Upper lobe of left lung (tissue), 6 donors: ENCODE measurements at regions not wholly inside any gene's neighbourhood (a gene's known extent, or its start where the extent isn't known, plus 50 kb on each side); places are given as distances from the start of the nearest gene placed in this dataset.

ENCODE experiments used
- ATAC-seq, 2 donors: fragments of 200-7000 bp; cut with Tn5 transposase; one replicate each; pipeline ENCODE4 v1.9.1; 2022; ENCODE audit warnings: mild to moderate bottlenecking in 2 of 2, moderate library complexity in 2 of 2; ENCODE audit not compliant: low FRiP score in 2 of 2
- DNase-seq, 2 donors: peaks; one replicate each; pipeline ENCODE4 v3.0.0-alpha.2; 2019 to 2020
- H3K27ac ChIP-seq, 4 donors: fragments of 200-600 bp; sonication (generic); one replicate each; pipeline ENCODE4 v1.5.1; 2016 to 2019
- H3K27me3 ChIP-seq, 4 donors: fragments of 200-600 bp; sonication (generic); one replicate each; pipeline ENCODE4 v1.5.1; 2017 to 2019
- H3K36me3 ChIP-seq, 4 donors: fragments of 200-600 bp; sonication (generic); one replicate each; pipeline ENCODE4 v1.5.1; 2016 to 2019
- H3K4me1 ChIP-seq, 4 donors: fragments of 200-600 bp; sonication (generic); one replicate each; pipeline ENCODE4 v1.5.1; 2018 to 2019
- H3K4me3 ChIP-seq, 4 donors: fragments of 200-600 bp; sonication (generic); one replicate each; pipeline ENCODE4 v1.5.1; 2017 to 2019; ENCODE audit warnings: mild to moderate bottlenecking in 2 of 4, moderate library complexity in 1 of 4
- H3K9me3 ChIP-seq, 4 donors: fragments of 200-600 bp; sonication (generic); one replicate each; pipeline ENCODE4 v1.5.1; 2018 to 2019
- CTCF ChIP-seq, 6 experiments: fragments of 450-650 bp in 4 of 6; fragments of 200-600 bp in 2 of 6; sonication (generic) in 2 of 6; IDR thresholded peaks; one replicate each; pipeline ENCODE4 v1.5.1; 2016 to 2019; ENCODE audit warnings: antibody characterized with exemption in 6 of 6
- EP300 ChIP-seq, 4 donors: sonication (generic); formaldehyde crosslinking; IDR thresholded peaks; one replicate each; pipeline ENCODE4 v1.5.1; 2017; ENCODE audit warnings: antibody characterized with exemption in 4 of 4, control low read depth in 2 of 4
- POLR2A ChIP-seq, 4 donors: fragments of 450-650 bp; IDR thresholded peaks; one replicate each; pipeline ENCODE4 v1.5.1; 2016 to 2017; ENCODE audit warnings: antibody characterized with exemption in 4 of 4, mild to moderate bottlenecking in 2 of 4
- POLR2AphosphoS5 ChIP-seq, 2 donors: sonication (generic); formaldehyde crosslinking; IDR thresholded peaks; one replicate each; pipeline ENCODE4 v1.5.1; 2017; ENCODE audit warnings: antibody characterized with exemption in 2 of 2
- WGBS, 2 donors: methylation state at CpG; one replicate each; pipeline ENCODE4 v1.1.5; 2017 to 2018; 5-methylcytosine and 5-hydroxymethylcytosine counted together
- donor health status: DM: no; HTN: no; CAD: no; lungs with moderate emphysema.
- donor health status: DM: no; HTN: yes; CAD: no; lungs with severe emphysema.

DNA sequence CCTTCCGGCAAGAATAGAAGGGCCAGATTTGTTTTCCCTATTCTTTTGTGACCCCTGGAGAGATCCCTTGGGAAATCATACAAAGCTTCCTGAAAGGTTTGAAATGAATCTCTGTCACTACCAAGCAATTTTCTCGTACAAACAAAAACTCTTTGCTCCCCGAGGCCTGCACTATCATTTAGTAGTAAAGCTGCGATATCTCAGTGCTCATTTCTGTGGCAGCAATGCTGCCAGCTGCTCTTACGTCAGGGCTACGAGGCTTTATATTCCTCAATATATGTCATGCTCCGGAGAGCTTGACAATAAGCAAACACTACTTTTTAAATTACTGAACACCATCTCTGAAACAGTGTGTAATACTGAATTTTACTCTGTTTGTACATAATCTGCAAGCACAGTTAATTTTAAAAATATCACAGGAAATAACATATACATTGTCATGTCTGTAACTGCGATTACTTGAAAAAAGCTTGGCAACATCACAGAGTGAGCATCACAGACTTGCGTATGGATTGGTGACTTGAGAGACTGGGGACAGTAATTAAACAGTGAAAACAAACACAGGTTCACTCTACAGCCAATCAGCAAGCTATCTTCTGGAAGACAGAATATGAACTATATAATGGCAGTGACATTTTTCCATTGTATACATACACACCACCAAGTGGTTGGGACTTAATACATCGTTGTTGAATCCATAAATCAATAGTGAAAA, 403.3 kb upstream of the NETO1 start:
- Histone ChIP-seq H3K36me3 (no peaks in the 10 kb centered on the region), H3K4me3 (no peak overlapping the region), H3K27me3 (no peaks in the 10 kb centered on the region), H3K4me1 (no peaks in the 10 kb centered on the region), H3K27ac (no peak overlapping the region), H3K9me3 (no peaks in the 10 kb centered on the region)
- no peak for DNase-seq
- no peak for ATAC-seq
- TF ChIP-seq CTCF (IDR thresholded peaks at IDR 0.05) (no peak), POLR2A (IDR thresholded peaks at IDR 0.05) (no peak), EP300 (IDR thresholded peaks at IDR 0.05) (no peak), POLR2AphosphoS5 (IDR thresholded peaks at IDR 0.05) (no peak)
- WGBS, 2 donors = 62 to 77% methylated on average over 10 of the region's 10 CpGs

DNA sequence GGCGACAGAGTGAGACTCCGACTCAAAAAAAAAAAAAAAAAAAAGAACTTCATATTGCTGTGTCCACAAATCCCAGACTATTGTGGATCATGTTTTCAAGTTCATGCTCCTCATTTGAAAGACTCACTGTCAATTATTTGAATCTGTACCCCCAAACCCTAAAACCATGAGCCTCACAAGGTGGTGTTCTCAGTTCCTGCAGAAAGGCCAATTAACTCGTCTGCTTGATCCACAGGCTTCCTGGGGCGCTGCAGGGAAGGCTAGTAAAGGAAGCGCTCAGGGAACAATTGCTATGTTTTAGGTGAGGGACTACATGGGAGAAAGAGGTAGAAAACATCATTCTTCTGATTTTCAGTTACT, 396.8 kb upstream of the NETO1 start:
- Histone ChIP-seq H3K27ac (no peak overlapping the region), H3K36me3 (no peaks in the 10 kb centered on the region), H3K27me3 (no peaks in the 10 kb centered on the region), H3K4me1 (no peaks in the 10 kb centered on the region), H3K4me3 (no peak overlapping the region), H3K9me3 (no peaks in the 10 kb centered on the region)
- 63 to 87% methylated on average over 5 of the region's 5 CpGs for WGBS, 2 donors
- no peak for TF ChIP-seq CTCF (IDR thresholded peaks at IDR 0.05)
- TF ChIP-seq EP300 (IDR thresholded peaks at IDR 0.05) = no peak
- TF ChIP-seq POLR2A (IDR thresholded peaks at IDR 0.05) = no peak
- no peak for TF ChIP-seq POLR2AphosphoS5 (IDR thresholded peaks at IDR 0.05)
- DNase-seq (no peak), ATAC-seq (no peak)

DNA sequence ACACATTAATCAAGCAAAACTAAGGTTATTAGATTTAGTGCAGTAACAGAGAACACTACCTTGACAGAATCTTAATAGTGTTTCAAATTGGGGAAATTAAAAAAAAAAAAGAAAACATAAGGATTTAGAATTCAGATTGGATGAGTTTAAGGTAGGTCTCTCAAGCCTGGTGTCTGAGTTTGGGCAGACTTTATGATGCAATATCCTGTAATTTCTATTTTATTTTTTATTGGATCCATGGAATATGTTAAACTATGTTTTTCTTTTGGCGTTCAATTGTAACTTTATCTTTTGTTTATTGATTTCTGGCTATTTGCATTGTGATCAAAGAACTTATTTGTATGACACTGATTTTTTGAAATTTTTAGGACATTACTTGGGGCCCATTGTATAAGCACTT, 394.1 kb upstream of the NETO1 start:
- ATAC-seq (no peak), DNase-seq (no peak)
- TF ChIP-seq CTCF (IDR thresholded peaks at IDR 0.05) = no peak
- H3K27ac ChIP-seq = no peak overlapping the region
- H3K4me1 ChIP-seq = no peaks in the 10 kb centered on the region
- no peak overlapping the region for H3K4me3 ChIP-seq
- no peaks in the 10 kb centered on the region for H3K27me3 ChIP-seq
- H3K9me3 ChIP-seq = no peaks in the 10 kb centered on the region
- 93 to 96% methylated on average over 1 of the region's 1 CpG for WGBS, 2 donors
- H3K36me3 ChIP-seq = no peaks in the 10 kb centered on the region

DNA sequence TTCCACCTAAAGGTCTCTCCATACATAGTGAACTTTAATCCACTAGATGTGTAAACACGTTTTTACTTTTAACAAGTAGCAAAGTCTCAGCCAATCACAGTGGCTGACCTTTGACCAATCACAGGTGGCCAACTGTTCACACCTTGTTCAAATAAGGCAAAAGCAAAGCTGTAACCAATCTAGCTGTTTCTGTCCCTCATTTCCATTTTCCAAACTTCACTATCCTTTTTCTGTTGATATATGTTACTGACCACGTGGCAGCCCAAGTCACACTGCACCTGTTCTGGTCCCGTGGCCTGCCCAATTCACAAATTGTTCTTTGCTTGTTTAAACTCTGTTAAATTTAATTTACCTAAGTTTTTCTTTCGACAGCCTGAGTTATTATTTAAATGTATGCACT, 393.5 kb upstream of the NETO1 start:
- Histone ChIP-seq H3K4me3 (no peak overlapping the region), H3K27me3 (no peaks in the 10 kb centered on the region), H3K36me3 (no peaks in the 10 kb centered on the region), H3K4me1 (no peaks in the 10 kb centered on the region), H3K27ac (no peak overlapping the region), H3K9me3 (no peaks in the 10 kb centered on the region)
- ATAC-seq (no peak), DNase-seq (no peak)
- TF ChIP-seq EP300 (IDR thresholded peaks at IDR 0.05) = no peak
- no peak for TF ChIP-seq CTCF (IDR thresholded peaks at IDR 0.05)
- no peak for TF ChIP-seq POLR2AphosphoS5 (IDR thresholded peaks at IDR 0.05)
- 84 to 85% methylated on average over 4 of the region's 4 CpGs for WGBS, 2 donors

GRCh38 chr18:73258375-73259087, 390.7 kb upstream of the NETO1 start:
- H3K27ac ChIP-seq = no peak overlapping the region
- H3K9me3 ChIP-seq = no peaks in the 10 kb centered on the region
- 88 to 91% methylated on average over 11 to 12 of the region's 12 CpGs for WGBS, 2 donors
- no peak for ATAC-seq
- no peaks in the 10 kb centered on the region for H3K4me1 ChIP-seq
- H3K27me3 ChIP-seq = no peaks in the 10 kb centered on the region
- TF ChIP-seq POLR2AphosphoS5 (IDR thresholded peaks at IDR 0.05) (no peak), CTCF (IDR thresholded peaks at IDR 0.05) (no peak), EP300 (IDR thresholded peaks at IDR 0.05) (no peak), POLR2A (IDR thresholded peaks at IDR 0.05) (no peak)
- DNase-seq = no peak
- H3K36me3 ChIP-seq = no peaks in the 10 kb centered on the region
- H3K4me3 ChIP-seq = no peak overlapping the region
